CD14-positive monocyte (primary cell): ENCODE measurements at regions not wholly inside any gene's neighbourhood (a gene's known extent, or its start where the extent isn't known, plus 50 kb on each side); places are given as distances from the start of the nearest gene placed in this dataset.

ENCODE experiments used
- DNase-seq, 3 donors: peaks; one replicate each; pipeline ENCODE4 v3.0.0-alpha.2; 2011 to 2022
- H2AFZ ChIP-seq: 2 replicates; pipeline ENCODE4 v1.6.0; 2012; ENCODE audit warnings: mild to moderate bottlenecking, low read depth, low read length, inconsistent platforms; ENCODE audit not compliant: insufficient read depth, poor library complexity, severe bottlenecking
- H3K27ac ChIP-seq, 2 donors: 1 replicate in 1 of 2; 2 replicates in 1 of 2; pipeline ENCODE4 v1.5.1; 2012 to 2013; ENCODE audit warnings: low read length in 2 of 2, control low read depth in 1 of 2, inconsistent platforms in 1 of 2, low read depth in 1 of 2, mild to moderate bottlenecking in 1 of 2
- H3K27me3 ChIP-seq, 2 donors: one replicate each; pipeline versions ENCODE4 v1.6.0 to v1.6.1; 2011 to 2013; ENCODE audit warnings: low read length in 2 of 2; ENCODE audit not compliant: control insufficient read depth in 2 of 2, insufficient read depth in 2 of 2
- H3K36me3 ChIP-seq, 2 donors: replicated peaks in 1 of 2; 1 replicate in 1 of 2; 2 replicates in 1 of 2; pipeline versions ENCODE4 v1.5.1 to v1.6.1; 2012 to 2013; ENCODE audit warnings: low read length in 2 of 2, control low read depth in 1 of 2, inconsistent platforms in 1 of 2, mild to moderate bottlenecking in 1 of 2; ENCODE audit not compliant: insufficient read depth in 2 of 2, control insufficient read depth in 1 of 2
- H3K4me1 ChIP-seq, 2 donors: 1 replicate in 1 of 2; 2 replicates in 1 of 2; pipeline versions ENCODE4 v1.5.1 to v1.6.1; 2012 to 2013; ENCODE audit warnings: low read length in 2 of 2, control low read depth in 1 of 2, inconsistent platforms in 1 of 2, mild to moderate bottlenecking in 1 of 2, moderate library complexity in 1 of 2; ENCODE audit not compliant: insufficient read depth in 2 of 2, control insufficient read depth in 1 of 2
- H3K4me2 ChIP-seq: replicated peaks from 2 replicates; pipeline ENCODE3; 2012; ENCODE audit warnings: low read length, moderate library complexity, mild to moderate bottlenecking; ENCODE audit not compliant: poor library complexity, severe bottlenecking; ENCODE audit errors: extremely low read depth
- H3K4me3 ChIP-seq, 3 experiments: fragments of 200-600 bp in 1 of 3; sonication (generic) in 1 of 3; replicated peaks in 1 of 3; 1 replicate in 2 of 3; 2 replicates in 1 of 3; pipeline ENCODE4 v1.5.1; 2011 to 2013; ENCODE audit warnings: low read length in 3 of 3, mild to moderate bottlenecking in 3 of 3, control low read depth in 2 of 3, low read depth in 2 of 3, inconsistent platforms in 1 of 3, moderate library complexity in 1 of 3
- H3K79me2 ChIP-seq: 2 replicates; pipeline ENCODE4 v1.6.0; 2012; ENCODE audit warnings: mild to moderate bottlenecking, control low read depth, inconsistent platforms, low read length, moderate library complexity; ENCODE audit not compliant: insufficient read depth
- H3K9ac ChIP-seq: 2 replicates; pipeline ENCODE4 v1.6.0; 2017; ENCODE audit warnings: low read length, mild to moderate bottlenecking; ENCODE audit not compliant: insufficient read depth, poor library complexity, severe bottlenecking
- H3K9me3 ChIP-seq, 2 donors: replicated peaks in 1 of 2; 1 replicate in 1 of 2; 2 replicates in 1 of 2; pipeline versions ENCODE4 v1.5.1 to v1.6.1; 2012 to 2013; ENCODE audit warnings: low read length in 2 of 2, control low read depth in 1 of 2; ENCODE audit not compliant: control insufficient read depth in 1 of 2, insufficient read depth in 1 of 2
- H4K20me1 ChIP-seq: 2 replicates; pipeline ENCODE4 v1.6.0; 2012; ENCODE audit warnings: mild to moderate bottlenecking, low read length, control low read depth, moderate library complexity; ENCODE audit not compliant: insufficient read depth
- H3K27ac Mint-ChIP-seq, 7 donors: one replicate each; pipeline ENCODE4 v1.8.0; 2020; ENCODE audit warnings: mild to moderate bottlenecking in 7 of 7, mixed read lengths in 7 of 7, moderate library complexity in 6 of 7, inconsistent platforms in 2 of 7
- H3K27me3 Mint-ChIP-seq, 3 donors: one replicate each; pipeline ENCODE4 v1.8.0; 2021 to 2022; ENCODE audit warnings: low read depth in 3 of 3, mild to moderate bottlenecking in 3 of 3, mixed read lengths in 3 of 3, moderate library complexity in 3 of 3, inconsistent platforms in 1 of 3
- H3K36me3 Mint-ChIP-seq, 2 donors: one replicate each; pipeline ENCODE4 v1.8.0; 2020; ENCODE audit warnings: mixed read lengths in 2 of 2, inconsistent platforms in 1 of 2, mild to moderate bottlenecking in 1 of 2
- H3K4me1 Mint-ChIP-seq: one replicate; pipeline ENCODE4 v1.8.0; 2020; ENCODE audit warnings: mild to moderate bottlenecking, mixed read lengths
- H3K4me3 Mint-ChIP-seq, 2 donors: one replicate each; pipeline ENCODE4 v1.8.0; 2020; ENCODE audit warnings: mild to moderate bottlenecking in 2 of 2, mixed read lengths in 2 of 2, moderate library complexity in 1 of 2
- H3K9me3 Mint-ChIP-seq, 7 donors: one replicate each; pipeline ENCODE4 v1.8.0; 2020 to 2022; ENCODE audit warnings: mixed read lengths in 7 of 7, mild to moderate bottlenecking in 6 of 7, moderate library complexity in 6 of 7, inconsistent platforms in 2 of 7
- CTCF ChIP-seq: fragments of 200-600 bp; IDR thresholded peaks from one replicate; pipeline ENCODE4 v1.8.0; 2022; ENCODE audit warnings: antibody characterized with exemption, mild to moderate bottlenecking
- WGBS: methylation state at CpG from one replicate; pipeline ENCODE4 v1.1.5; 2013; ENCODE audit warnings: missing lambda C conversion rate; ENCODE audit not compliant: insufficient coverage; 5-methylcytosine and 5-hydroxymethylcytosine counted together
- intact Hi-C, 2 donors: fragments of 100-400 bp; cut with micrococcal nuclease; formaldehyde crosslinking; loops; one replicate each; pipeline versions ENCODE4 v1.15.0 to v1.15.1; 2023

- no peak for DNase-seq
- Histone ChIP-seq H3K79me2 (no peaks in the 10 kb centered on the region), H2AFZ (no peak overlapping the region), H3K9me3 (no peaks in the 10 kb centered on the region), H3K27me3 (no peaks in the 10 kb centered on the region), H3K36me3 (no peaks in the 10 kb centered on the region), H3K27ac (no peak overlapping the region), H4K20me1 (no peaks in the 10 kb centered on the region), H3K4me2 (no peak overlapping the region), H3K4me1 (no peaks in the 10 kb centered on the region), H3K4me3 (no peak overlapping the region), H3K9ac (no peak overlapping the region)
- no peaks in the 10 kb centered on the region for H3K4me1 Mint-ChIP-seq
- H3K4me3 Mint-ChIP-seq: no peak overlapping the region
- H3K27me3 Mint-ChIP-seq: no peaks in the 10 kb centered on the region
- no peak overlapping the region for H3K27ac Mint-ChIP-seq
- TF ChIP-seq CTCF: no peak
- intact Hi-C loops: no loop called here
- H3K9me3 Mint-ChIP-seq: peaks cover 0 to 3% (median 0%) of the 10 kb centered on the region in 7 donors
- 90% methylated on average over 8 of the region's 11 CpGs for WGBS
- H3K36me3 Mint-ChIP-seq: no peaks in the 10 kb centered on the region
Measured at GRCh38 chr5:6311568-6312501, 66.5 kb downstream of the MED10 start.

GRCh38 chr5:6309949-6310348, 68.4 kb downstream of the MED10 start:
- Histone ChIP-seq H2AFZ (no peak overlapping the region), H3K9ac (no peak overlapping the region), H3K36me3 (no peaks in the 10 kb centered on the region), H3K4me3 (no peak overlapping the region), H3K79me2 (no peaks in the 10 kb centered on the region), H3K27ac (no peak overlapping the region), H3K4me1 (no peaks in the 10 kb centered on the region), H4K20me1 (no peaks in the 10 kb centered on the region), H3K9me3 (no peaks in the 10 kb centered on the region), H3K4me2 (no peak overlapping the region), H3K27me3 (no peaks in the 10 kb centered on the region)
- intact Hi-C loops: no loop called here
- H3K36me3 Mint-ChIP-seq: no peaks in the 10 kb centered on the region
- no CpG with 5 or more reads among the region's 2 CpGs for WGBS
- DNase-seq: no peak
- H3K27me3 Mint-ChIP-seq: peaks cover 0 to 3% (median 3%) of the 10 kb centered on the region in 3 donors
- H3K4me1 Mint-ChIP-seq: no peaks in the 10 kb centered on the region
- no peak for TF ChIP-seq CTCF
- no peak overlapping the region for H3K4me3 Mint-ChIP-seq
- peaks cover 0 to 3% (median 0%) of the 10 kb centered on the region in 7 donors for H3K9me3 Mint-ChIP-seq
- H3K27ac Mint-ChIP-seq: no peak overlapping the region
